Neural crest cell (in vitro differentiated cells): ENCODE measurements at regions not wholly inside any gene's neighbourhood (a gene's known extent, or its start where the extent isn't known, plus 50 kb on each side); places are given as distances from the start of the nearest gene placed in this dataset.

Experiments used
- DNase-seq: peaks from one replicate; pipeline ENCODE4 v3.0.0; 2021; ENCODE audit warnings: low read depth, mixed read lengths, low spot score
- H3K27ac Mint-ChIP-seq: one replicate; pipeline ENCODE4 v1.8.0; 2021; ENCODE audit warnings: mild to moderate bottlenecking, mixed read lengths; ENCODE audit not compliant: unreplicated experiment
- H3K27me3 Mint-ChIP-seq: 2 replicates; pipeline ENCODE4 v1.8.0; 2021; ENCODE audit warnings: low read depth, mild to moderate bottlenecking, mixed read lengths
- H3K36me3 Mint-ChIP-seq: 2 replicates; pipeline ENCODE4 v1.8.0; 2021; ENCODE audit warnings: low read depth, mild to moderate bottlenecking, mixed read lengths
- H3K4me1 Mint-ChIP-seq: 2 replicates; pipeline ENCODE4 v1.8.0; 2021; ENCODE audit warnings: mixed read lengths
- H3K4me3 Mint-ChIP-seq: one replicate; pipeline ENCODE4 v1.8.0; 2021; ENCODE audit warnings: mild to moderate bottlenecking, mixed read lengths
- H3K9me3 Mint-ChIP-seq: 2 replicates; pipeline ENCODE4 v1.8.0; 2021; ENCODE audit warnings: mixed read lengths
- TF ChIP-seq, protein P1 (sequence below): fragments of 200-600 bp; sonication (generic); conservative IDR thresholded peaks from 2 replicates; pipeline ENCODE4 v1.5.0; 2021; ENCODE audit warnings: antibody characterized with exemption, mild to moderate bottlenecking

GRCh38 chr3:156608601-156609514 is 53.9 kb upstream of the SSR3 start:
- no peak overlapping the region for H3K27ac Mint-ChIP-seq

DNA sequence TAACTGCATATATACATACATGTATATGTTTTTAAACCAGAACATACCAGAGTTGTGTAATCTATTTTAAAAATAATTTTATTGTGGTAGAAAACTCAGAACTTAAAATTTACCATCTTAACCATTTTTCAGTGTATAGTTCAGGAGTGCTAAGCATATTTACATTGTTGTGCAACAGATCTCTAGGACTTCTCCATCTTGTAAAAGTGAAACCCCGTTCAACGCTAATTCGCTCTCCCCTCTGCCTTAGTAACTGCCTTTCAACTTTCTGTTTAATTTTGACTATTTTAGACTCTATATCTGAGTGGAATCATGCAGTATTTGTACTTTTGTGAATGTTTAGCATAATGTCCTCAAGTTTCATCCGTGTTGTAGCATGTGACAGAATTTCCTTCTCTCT is 51.8 kb upstream of the SSR3 start:
- Mint-ChIP-seq H3K27ac (no peak overlapping the region), H3K4me3 (no peak overlapping the region), H3K36me3 (no peaks in the 10 kb centered on the region), H3K9me3 (no peaks in the 10 kb centered on the region), H3K27me3 (peaks cover 29% of the 10 kb centered on the region), H3K4me1 (peaks cover 26% of the 10 kb centered on the region)
- no peak for DNase-seq
- TF ChIP-seq, protein P1, sequence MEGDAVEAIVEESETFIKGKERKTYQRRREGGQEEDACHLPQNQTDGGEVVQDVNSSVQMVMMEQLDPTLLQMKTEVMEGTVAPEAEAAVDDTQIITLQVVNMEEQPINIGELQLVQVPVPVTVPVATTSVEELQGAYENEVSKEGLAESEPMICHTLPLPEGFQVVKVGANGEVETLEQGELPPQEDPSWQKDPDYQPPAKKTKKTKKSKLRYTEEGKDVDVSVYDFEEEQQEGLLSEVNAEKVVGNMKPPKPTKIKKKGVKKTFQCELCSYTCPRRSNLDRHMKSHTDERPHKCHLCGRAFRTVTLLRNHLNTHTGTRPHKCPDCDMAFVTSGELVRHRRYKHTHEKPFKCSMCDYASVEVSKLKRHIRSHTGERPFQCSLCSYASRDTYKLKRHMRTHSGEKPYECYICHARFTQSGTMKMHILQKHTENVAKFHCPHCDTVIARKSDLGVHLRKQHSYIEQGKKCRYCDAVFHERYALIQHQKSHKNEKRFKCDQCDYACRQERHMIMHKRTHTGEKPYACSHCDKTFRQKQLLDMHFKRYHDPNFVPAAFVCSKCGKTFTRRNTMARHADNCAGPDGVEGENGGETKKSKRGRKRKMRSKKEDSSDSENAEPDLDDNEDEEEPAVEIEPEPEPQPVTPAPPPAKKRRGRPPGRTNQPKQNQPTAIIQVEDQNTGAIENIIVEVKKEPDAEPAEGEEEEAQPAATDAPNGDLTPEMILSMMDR, result no peak

More at GRCh38 chr3:156608601-156609514, 53.9 kb upstream of the SSR3 start:
- Mint-ChIP-seq H3K9me3 (no peaks in the 10 kb centered on the region), H3K36me3 (no peaks in the 10 kb centered on the region), H3K4me3 (no peak overlapping the region), H3K27me3 (peaks cover 29% of the 10 kb centered on the region), H3K4me1 (peaks cover 26% of the 10 kb centered on the region)
- DNase-seq, result no peak
- TF ChIP-seq, protein P1, result no peak

- Mint-ChIP-seq H3K36me3 (no peaks in the 10 kb centered on the region), H3K27ac (peak overlapping the region; percentile 58), H3K4me3 (peak overlapping the region; percentile 77), H3K27me3 (peaks cover 29% of the 10 kb centered on the region), H3K9me3 (no peaks in the 10 kb centered on the region), H3K4me1 (peaks cover 26% of the 10 kb centered on the region)
- DNase-seq, result peak; percentile 24
- TF ChIP-seq, protein P1, result no peak
Observed at GRCh38 chr3:156605686-156606605, 51.0 kb upstream of the SSR3 start.

DNA sequence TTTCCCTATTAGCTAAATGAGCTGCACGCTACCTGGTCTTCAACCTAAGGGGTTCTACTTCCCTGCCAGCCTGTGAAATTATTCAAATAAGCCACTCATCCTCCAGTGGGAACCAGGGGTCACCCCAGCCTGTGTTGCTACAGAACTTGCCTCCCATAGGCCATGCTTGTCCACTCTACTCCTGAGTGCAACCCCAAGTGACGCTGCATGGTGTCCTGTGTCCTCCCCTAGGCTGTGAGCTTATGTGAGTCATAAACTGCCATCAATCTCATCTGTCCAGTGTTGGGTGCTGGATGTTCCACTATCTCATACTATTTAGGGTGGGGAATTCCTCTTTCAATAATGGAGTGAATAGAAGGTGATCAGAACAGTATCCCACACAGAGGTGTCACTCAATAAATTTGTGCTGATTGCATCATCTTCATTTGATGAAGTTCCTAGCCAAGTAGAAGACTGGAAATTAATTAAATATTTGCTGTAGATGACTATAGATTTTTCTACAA is 49.8 kb upstream of the SSR3 start:
- no peak overlapping the region for H3K27ac Mint-ChIP-seq
- H3K9me3 Mint-ChIP-seq, result no peaks in the 10 kb centered on the region
- TF ChIP-seq, protein P1, result no peak
- no peak for DNase-seq
- H3K4me1 Mint-ChIP-seq, result peaks cover 21% of the 10 kb centered on the region
- no peak overlapping the region for H3K4me3 Mint-ChIP-seq
- no peaks in the 10 kb centered on the region for H3K36me3 Mint-ChIP-seq
- peaks cover 29% of the 10 kb centered on the region for H3K27me3 Mint-ChIP-seq
